WTC11 (cell line): ENCODE measurements at regions not wholly inside any gene's neighbourhood (a gene's known extent, or its start where the extent isn't known, plus 50 kb on each side); places are given as distances from the start of the nearest gene placed in this dataset.

Source experiments
- MAX ChIP-seq: sonication (generic); formaldehyde crosslinking; IDR thresholded peaks from 2 replicates; pipeline ENCODE4 v1.8.0; 2022; ENCODE audit warnings: mild to moderate bottlenecking, missing genetic modification reagents
- NR2C2 ChIP-seq: sonication (generic); formaldehyde crosslinking; IDR thresholded peaks from 2 replicates; pipeline ENCODE4 v1.8.0; 2022; ENCODE audit warnings: mild to moderate bottlenecking, missing genetic modification reagents
- NR3C1 ChIP-seq: sonication (generic); formaldehyde crosslinking; conservative IDR thresholded peaks from 2 replicates; pipeline ENCODE4 v1.8.1; 2023; ENCODE audit warnings: low read depth, mild to moderate bottlenecking, missing genetic modification reagents
- TF ChIP-seq, protein P1 (sequence below): fragments of 200-600 bp; IDR thresholded peaks from 2 replicates; pipeline ENCODE4 v1.8.0; 2022; ENCODE audit warnings: antibody characterized with exemption
- TF ChIP-seq, protein P2 (sequence below): fragments of 250-450 bp; sonication (Bioruptor Pico); IDR thresholded peaks from 2 replicates; pipeline ENCODE4 v1.9.0; 2021; ENCODE audit warnings: mild to moderate bottlenecking
- TF ChIP-seq, protein P3 (sequence below): sonication (generic); formaldehyde crosslinking; conservative IDR thresholded peaks from 2 replicates; pipeline ENCODE4 v1.8.1; 2022; ENCODE audit warnings: mild to moderate bottlenecking, missing genetic modification reagents

GRCh38 chr5:32852535-32852934 lies 141.4 kb downstream of the NPR3 start:
- TF ChIP-seq NR3C1, result no peak
- TF ChIP-seq, protein P1, sequence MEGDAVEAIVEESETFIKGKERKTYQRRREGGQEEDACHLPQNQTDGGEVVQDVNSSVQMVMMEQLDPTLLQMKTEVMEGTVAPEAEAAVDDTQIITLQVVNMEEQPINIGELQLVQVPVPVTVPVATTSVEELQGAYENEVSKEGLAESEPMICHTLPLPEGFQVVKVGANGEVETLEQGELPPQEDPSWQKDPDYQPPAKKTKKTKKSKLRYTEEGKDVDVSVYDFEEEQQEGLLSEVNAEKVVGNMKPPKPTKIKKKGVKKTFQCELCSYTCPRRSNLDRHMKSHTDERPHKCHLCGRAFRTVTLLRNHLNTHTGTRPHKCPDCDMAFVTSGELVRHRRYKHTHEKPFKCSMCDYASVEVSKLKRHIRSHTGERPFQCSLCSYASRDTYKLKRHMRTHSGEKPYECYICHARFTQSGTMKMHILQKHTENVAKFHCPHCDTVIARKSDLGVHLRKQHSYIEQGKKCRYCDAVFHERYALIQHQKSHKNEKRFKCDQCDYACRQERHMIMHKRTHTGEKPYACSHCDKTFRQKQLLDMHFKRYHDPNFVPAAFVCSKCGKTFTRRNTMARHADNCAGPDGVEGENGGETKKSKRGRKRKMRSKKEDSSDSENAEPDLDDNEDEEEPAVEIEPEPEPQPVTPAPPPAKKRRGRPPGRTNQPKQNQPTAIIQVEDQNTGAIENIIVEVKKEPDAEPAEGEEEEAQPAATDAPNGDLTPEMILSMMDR, result no peak
- TF ChIP-seq, protein P2, sequence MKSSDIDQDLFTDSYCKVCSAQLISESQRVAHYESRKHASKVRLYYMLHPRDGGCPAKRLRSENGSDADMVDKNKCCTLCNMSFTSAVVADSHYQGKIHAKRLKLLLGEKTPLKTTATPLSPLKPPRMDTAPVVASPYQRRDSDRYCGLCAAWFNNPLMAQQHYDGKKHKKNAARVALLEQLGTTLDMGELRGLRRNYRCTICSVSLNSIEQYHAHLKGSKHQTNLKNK (CRISPR knock-in tag), result no peak
- no peak for TF ChIP-seq MAX (CRISPR knock-in tag)
- TF ChIP-seq NR2C2 (CRISPR knock-in tag), result no peak
- TF ChIP-seq, protein P3, sequence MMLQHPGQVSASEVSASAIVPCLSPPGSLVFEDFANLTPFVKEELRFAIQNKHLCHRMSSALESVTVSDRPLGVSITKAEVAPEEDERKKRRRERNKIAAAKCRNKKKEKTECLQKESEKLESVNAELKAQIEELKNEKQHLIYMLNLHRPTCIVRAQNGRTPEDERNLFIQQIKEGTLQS, result no peak
